NCI-H526 (cell line): ENCODE measurements at regions not wholly inside any gene's neighbourhood (a gene's known extent, or its start where the extent isn't known, plus 50 kb on each side); places are given as distances from the start of the nearest gene placed in this dataset.

Source experiments
- DNase-seq, 2 experiments: peaks; one replicate each; lab custom pipeline; 2025; lab: John Stamatoyannopoulos, UW

DNA sequence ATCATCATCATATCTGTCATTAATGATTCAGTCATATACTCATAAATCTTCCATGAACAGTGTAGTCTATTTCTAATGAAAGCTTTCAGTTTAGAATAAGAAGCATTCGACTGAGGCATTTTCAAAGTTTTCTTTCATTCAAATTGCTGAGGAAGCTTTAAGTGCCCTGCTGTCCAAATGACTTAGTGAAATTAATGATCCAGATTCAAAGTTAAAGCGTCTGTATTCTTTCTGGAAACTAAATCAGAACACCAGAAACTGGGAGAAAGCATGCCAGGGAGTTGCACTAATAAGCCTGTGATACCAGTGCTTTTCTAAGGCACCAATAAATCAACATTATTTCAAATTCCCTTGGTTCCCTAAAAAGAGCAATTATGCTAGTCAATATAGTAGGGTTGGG is 367.8 kb upstream of the ANO5 start:
- no peak for DNase-seq

DNA sequence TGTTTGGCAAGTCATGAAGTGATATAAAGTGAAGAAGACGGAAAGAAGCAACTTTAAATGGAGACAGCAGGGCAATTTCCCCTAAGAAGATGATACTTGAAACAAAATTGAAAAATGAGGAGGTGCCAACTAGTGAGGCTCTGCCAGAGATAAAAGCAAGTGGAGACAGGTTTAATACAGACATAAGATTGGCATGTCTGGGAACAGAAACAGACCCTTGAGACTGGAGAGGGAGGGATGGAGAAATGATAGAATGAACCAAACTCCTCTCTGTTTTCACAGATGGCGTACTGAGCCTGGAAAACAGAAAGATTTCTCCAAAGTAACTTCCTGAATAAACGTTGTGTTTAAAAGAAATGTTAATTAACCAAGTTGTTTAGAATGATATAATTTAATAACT is 354.5 kb upstream of the ANO5 start:
- DNase-seq: no peak

DNA sequence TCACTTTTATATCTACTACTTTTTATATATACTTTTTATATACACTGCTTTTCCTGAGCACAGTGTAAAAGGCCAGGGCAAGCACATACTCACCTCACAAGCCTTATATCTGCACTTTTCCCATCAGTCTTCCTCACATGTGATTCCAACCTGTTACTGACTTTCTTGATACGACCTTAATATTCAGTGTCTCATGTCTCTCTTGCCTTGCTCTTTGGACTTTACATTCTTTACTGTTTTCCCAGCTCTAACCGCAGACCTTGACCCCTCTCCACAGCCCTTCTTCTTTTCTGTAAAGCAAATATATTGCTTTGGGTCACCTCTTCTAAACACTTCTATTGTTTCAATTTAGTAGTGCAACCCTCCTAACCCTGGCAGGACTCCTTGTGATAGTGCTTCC is 353.1 kb upstream of the ANO5 start:
- DNase-seq: no peak

DNA sequence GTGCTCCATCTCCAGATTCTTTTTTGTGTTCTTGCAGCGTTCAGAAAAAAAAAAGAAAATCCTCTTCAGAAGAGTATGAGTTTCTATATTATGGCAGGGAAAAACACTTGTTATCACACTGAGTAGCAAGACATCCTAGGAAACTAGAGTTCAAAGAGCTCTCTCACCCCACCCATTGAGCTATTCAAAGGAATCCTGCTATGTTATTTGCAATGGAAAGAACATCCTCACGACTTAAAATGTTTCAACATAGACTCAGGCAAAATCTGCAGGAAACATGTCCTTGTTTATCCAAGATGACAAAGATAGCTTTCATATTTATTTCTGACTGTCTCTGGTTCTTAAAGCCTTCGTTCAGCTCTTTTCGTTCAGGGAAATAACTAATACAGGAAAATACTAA is 331.6 kb upstream of the ANO5 start:
- no peak for DNase-seq

DNA sequence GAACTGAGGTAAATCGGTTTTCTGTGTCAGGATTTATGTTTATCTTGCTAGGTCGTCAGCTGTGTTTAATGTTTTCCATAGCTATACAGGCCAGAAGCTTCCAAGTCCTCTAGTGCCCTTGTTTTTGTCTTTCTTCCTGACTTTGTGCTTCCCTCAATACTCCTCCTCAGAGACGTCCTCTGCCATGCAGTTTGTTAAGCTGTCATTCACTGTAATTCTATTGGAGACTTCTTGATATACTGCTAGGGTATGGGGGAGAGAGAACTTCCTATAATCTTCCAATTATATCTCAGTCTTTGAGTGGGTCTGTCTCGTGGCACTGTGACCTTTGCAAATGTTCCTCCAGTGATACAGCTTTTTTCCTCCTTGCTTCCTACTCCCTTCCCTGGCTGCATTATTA is 327.3 kb upstream of the ANO5 start:
- DNase-seq: no peak

DNA sequence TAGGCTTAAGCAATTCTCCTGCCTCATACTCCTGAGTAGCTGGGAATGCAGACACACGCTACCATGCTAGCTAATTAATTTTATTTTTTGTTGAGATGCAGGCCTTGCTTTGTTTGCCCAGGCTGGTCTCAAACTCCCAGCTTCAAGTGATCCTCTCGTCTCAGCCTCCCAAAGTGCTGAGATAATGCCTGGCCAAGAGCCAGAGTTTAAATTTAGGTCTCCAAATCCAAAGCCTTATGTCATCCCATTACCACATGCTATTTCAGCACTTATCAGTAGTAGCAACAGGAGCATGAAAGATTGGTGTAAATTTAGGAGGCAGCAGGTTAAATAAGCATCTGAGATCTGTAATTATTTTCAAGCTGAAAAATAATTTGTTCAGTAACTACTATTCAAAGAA is 326.1 kb upstream of the ANO5 start:
- no peak for DNase-seq

DNA sequence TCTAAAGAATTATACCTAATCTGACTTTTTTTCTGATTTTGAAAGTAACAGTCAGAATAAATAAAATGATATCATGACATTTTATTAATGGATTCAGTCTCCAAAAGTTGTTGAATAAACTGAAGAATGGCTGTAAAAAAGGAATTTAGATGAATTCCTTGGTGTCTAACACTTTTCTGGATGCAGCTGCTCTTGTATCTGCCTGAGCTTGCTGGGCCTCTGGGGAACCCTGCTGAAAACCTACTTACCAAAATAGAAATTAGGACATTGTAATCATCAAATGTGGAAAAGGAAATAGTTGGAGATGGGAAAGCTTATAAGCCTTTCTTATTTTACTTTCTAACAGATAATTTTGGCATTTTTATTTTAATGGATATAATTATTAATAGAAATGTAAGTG is 315.7 kb upstream of the ANO5 start:
- no peak for DNase-seq

DNA sequence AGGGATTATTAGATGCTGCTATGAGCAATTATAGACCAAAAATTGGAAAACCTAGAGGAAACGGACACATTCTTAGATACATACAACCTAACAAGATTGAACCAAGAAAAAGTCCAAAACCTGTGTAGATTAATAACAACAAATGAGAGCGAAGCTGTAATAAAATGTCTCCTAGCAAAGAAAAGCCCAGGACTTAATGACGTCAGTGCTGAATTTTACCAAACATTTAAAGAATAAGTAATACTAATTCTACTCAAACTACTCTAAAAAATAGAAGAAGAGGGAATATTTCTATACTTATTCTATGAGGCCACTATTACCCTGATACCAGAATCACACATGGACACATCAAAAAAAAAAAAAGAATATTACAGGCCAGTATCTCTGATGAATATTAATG is 309.5 kb upstream of the ANO5 start:
- no peak for DNase-seq

DNA sequence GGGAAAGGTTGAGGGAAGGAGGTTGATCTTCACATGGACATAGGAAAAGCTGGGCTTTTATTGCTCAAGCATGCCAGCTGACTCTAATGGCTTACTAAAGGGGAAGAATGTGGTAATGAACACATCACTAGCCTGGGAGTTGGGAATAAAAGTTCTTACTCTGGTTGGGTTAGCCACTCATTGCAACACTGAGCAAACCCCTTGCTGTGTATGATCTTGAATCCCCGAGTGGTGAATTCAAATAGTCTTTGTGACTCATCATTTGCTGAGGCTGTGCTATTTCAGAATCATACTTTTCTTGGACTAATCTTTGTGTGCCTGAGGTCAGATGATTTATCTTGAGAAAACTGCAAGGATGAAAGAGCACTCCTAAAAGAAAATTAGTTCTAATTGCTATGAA is 304.1 kb upstream of the ANO5 start:
- DNase-seq: no peak

DNA sequence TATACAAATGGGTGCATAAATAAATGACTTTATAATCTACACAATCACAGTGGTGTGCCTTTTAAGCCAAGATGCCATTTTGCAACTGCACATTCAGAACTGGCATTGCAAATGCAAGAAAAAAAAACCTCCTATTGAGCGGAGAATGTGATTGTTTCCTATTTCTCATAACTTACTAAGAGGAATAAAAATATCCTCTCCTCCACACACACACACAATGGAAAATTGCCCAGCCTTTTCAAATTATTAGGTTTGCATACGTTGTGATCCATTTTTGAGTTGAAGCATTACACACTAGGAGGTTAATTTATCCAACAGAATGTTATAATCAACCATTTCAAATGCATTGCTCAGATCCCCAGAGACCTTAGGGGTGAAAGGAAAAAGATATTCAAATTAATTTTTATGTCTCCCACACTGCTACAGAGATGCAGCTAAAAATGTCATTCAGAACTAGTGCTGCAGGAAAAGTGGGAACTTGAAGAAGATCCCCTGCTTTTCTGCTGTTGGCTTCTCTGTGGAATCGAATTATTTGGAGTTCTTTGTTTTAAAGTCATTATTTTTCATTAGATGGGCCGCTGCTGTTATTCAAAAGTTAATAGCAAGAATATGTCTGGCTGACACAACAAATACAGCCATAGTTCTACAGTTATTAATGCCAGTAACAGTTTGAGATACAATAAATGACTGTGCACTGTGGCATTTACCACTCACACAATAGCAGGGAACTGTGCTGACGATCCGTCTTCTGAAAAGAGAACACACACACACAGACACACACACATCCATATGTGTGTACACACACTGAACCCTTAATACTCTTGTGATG is 299.9 kb upstream of the ANO5 start:
- peak; percentile 27 to 80 for DNase-seq

DNA sequence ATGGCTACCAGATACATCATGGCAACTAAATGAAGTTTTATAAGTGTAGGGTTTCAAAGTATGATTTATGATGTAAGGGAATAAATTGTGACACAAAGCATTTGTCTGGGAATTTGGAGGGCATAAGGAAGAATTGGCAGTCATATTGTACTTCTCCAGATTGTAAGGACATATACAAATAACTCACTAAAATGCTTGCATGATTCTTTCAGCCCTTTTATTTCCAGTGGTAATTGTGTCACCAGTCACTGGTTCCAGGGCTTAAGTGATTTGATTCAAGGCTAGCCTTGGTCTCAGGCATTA is 299.4 kb upstream of the ANO5 start:
- DNase-seq: no peak

DNA sequence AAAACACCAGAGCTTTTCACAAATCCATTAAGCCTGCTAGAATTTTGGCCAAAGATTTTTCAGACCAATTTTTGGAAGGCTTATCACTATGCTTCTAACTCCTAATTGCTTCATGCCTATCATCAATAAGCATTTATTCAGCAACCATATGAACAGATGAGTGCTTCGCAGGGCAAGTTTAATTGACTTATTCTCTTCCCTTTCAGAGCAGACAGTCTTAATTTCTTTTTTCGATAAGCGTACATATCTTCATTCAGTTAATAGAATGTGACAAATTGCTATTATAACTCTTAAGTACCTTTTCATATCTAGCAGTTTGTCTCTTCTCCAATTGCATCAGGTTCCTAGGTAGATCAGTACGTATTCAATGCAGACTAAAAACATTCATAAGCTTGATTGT is 298.4 kb upstream of the ANO5 start:
- no peak for DNase-seq

DNA sequence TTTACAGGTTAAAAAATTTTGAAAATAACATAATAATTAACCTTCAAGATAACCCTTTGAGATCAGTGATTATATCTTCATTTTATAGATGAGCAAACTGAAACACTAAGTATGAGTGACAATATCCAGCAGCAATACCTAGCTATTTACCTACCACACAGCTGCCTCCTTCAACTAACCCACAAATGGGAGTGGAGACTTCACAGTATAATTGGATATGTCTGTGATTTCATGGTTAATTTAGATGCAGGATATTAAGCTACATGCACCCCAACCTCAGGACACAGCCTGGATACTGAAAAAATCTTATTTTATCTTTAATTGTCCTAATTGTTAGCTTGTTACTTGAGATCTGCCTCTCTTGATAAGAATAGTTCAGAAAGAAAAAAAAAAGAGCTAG is 297.2 kb upstream of the ANO5 start:
- DNase-seq: no peak

DNA sequence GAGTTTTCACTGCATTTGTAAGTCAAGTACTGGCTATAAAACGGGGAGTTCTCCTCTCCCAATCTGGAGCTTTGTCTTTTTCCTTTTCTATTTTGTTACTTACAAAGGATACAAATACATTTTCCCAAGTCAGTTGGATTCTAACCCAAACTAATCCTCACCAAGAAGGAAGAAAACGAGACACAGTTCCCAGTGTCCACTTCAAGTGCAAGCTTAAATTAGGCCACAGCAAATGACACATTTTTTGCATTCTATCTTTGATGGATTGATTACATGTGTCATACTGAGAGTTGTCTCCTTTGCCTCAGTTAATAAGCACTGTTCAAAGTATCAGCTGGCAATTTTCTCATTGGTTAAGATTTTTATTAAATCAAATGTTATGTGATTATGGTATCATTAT is 296.7 kb upstream of the ANO5 start:
- DNase-seq: no peak

DNA sequence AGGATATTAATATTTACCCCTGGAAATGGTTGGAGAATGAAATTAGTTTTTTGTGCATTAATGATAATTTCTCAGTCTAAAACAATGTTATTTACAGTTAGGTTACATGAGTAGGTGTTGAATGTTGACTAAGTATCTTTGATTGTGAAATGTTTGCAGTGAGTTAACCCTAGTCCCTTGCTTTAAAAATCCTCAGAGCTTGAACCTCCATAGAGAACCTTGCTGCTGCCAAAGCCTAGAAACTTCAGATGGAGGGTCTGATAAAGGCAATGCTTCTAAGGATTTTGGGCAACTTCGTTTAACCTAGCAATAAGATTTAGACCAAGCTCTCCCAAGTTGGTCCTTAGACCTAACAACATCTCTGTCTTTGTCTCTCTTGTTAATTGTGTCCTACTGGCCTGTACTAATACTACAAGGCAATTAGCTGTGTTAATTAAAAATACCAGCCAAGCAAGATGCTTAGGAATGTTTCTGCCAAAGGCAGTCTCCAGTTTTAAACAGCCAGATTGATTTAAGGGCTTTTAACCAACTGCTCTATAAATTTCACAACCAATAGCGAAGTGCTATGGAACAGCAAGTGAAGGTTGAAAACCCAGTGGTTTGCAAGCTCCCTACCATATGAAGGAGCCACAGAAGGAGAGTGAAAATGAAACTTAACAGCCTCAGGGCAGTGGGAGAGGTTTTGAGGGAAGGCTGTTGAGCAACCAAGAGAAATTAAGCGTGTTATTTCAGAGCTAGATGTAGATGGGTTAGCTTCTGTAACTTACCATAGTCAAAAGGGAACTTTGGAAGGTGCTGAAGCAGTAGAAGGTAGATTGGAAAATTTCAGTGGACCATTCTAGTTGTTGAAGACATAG is 295.9 kb upstream of the ANO5 start:
- DNase-seq: no peak

DNA sequence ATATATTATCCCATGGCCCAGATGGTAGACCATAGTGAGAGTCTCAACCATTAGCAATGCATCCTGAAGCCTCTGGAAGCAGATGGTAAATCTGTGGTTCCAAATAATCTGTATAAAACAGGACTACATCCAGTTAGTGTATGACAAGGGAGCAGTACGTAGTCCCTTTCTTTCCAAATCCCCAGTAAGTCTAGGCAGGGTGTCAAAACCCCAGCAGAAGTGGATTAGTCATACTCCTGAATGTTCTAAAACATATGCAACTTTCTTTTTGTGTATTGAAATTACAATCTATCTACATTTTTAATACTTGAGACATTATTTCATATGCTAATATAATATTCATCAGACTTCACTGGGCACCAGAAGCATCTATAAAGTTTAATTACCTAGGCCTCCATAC is 295.1 kb upstream of the ANO5 start:
- no peak for DNase-seq

DNA sequence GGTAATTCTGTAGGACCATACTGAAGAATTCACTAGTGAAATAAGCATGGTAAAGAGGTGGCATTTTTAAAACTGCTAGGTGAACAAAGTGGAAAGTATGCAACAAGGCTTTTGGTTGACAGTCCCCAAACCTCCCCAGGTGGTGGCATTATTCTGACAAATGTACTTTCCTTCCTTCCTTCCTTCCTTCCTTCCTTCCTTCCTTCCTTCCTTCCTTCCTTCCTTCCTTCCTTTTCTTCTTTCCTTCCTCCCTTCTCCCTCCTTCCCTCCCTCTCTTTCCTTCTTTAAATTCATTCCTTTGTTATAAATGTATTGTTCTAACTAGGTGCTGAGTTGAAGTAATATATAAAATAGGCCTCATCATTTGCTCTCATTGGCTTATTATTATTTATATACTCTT is 284.7 kb upstream of the ANO5 start:
- no peak for DNase-seq

DNA sequence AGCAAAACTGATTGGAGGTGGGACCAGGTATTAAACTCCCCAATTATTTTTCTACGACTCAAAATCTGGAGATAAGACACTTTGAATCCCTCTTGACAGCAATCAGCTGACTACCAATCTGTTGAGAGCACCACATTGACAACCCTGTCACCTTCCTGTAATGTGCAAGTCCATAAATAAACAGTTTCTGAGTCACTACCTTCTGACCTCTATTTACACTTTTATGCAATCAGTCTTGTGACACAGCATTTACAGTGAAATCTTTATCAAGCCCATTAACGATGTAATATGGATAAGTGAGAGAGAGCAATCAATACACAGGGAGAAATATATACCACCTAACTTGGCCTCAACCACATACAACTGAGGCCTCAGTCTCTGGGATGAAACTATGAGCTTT is 283.7 kb upstream of the ANO5 start:
- DNase-seq: no peak

DNA sequence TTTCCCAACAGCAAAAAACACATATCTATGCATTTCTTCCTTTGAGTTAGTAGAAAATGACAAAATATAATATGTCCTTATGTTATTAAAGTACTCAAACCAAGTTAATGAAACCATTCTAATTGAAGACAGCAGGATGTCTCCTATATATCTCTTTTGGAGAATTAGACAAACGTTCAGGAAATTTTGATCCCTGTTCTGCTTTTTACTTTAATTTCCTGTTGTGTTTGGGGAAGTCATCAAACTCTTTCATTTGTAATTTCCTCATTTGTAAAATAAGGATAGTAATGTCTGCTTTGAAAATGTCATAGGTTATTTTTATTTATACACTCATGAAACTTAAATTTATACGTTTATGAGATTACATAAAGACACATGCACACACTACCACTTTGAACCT is 281.8 kb upstream of the ANO5 start:
- DNase-seq: no peak

DNA sequence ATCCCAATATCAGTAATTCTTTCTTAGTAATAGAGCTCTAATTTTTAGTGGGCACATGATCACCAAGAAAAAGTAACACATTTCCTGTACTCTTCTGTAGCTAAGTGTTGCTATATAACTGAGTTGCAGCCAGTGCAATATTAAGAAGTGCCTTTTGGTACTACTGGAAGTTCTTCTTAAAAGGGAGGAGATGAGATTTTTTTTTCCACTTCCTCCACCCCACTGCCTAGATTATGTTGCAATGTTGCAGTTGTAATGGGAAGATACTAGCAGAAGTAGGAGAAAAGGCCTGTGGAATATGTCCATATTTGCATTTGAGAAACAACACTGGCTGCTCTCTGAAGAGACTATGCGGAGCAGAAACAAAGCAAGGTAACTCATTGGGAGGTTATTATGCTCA is 280.6 kb upstream of the ANO5 start:
- DNase-seq: no peak

DNA sequence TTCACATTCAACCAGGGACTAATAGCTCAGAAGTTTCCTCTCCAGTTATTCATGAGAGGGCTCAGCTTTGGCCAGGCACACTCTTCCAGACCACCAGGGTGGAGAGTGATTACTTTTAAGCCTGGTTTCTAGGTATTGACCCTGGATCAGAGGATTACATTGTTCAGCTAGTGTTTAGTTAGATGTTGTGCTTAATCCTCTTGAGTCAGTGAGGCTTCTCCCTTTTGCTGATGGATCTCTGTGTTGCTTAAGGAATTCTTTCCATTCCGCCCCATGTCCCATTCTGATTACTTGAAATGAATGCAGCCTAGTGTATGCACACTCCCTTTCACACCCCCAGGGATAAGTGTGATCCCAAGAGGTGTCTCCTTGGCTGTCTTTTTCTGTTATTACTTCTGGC is 271.7 kb upstream of the ANO5 start:
- no peak for DNase-seq

DNA sequence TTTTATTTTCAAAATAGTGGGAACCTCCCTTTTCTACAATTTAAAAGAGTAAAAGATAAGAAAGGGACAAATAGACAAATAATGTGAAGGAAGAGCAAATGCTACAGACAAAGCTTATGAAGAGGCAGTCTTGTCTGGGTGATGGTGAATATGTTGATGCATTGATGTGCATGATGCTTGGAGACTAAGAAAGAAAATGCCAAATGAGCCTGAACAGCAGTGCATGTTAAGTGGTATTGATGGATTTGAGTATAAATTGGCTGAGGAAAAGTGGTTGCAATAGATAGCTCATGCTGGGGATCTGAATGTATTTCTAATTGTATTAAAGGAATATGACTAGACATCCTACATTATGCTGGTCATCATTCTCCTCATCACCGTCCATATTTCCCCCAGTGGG is 268.6 kb upstream of the ANO5 start:
- no peak for DNase-seq

DNA sequence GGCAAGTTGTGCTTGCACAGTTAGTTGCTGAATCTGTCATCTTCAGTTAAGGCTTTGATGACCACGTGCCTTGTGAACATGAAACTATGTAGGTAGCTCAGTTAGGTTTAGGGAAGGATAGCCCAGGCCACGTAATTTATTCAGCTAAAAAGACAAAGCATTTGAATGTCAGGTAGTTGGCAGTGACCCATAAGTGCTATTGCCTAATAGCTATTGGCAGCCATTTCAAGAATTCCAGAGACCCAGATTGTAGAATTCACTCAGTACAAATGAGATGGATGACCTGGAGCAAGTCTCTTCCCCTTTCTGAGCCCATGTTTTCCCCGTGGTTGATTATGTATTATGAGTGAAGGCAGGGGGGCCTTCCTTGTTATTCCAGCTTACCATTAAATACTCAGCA is 265.3 kb upstream of the ANO5 start:
- DNase-seq: no peak

DNA sequence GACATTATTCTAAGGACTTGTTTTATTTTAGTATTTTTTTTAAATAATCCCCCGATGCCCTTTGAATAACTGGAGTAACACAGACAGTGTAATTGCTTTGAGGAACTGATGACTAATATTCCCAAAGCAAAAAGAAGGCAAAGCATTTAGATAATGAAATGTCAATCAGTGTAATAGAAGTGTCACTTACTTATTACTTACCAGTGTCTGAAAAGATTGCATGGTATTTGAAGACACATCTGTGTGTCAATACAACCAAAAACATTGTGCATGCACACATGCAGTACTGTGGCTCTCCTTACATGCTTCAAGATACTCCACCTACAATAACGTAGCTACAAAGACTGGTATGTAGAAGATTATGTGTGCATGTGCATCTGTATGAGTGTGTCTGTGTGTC is 264.0 kb upstream of the ANO5 start:
- DNase-seq: no peak
